PFSK-1 (cell line): ENCODE measurements at regions not wholly inside any gene's neighbourhood (a gene's known extent, or its start where the extent isn't known, plus 50 kb on each side); places are given as distances from the start of the nearest gene placed in this dataset.

ENCODE experiments used
- FOXP2 ChIP-seq: optimal IDR thresholded peaks from 2 replicates; pipeline ENCODE3; 2011; ENCODE audit warnings: borderline replicate concordance, control low read depth, inconsistent platforms; ENCODE audit not compliant: insufficient read depth; ENCODE audit errors: extremely low read length, extremely low read depth
- POLR2AphosphoS5 ChIP-seq: IDR thresholded peaks from 2 replicates; pipeline ENCODE4 v1.6.1; 2012; ENCODE audit warnings: low read depth, mild to moderate bottlenecking, control low read depth, low read length, moderate library complexity
- REST ChIP-seq, 2 experiments: IDR thresholded peaks; 2 replicates each; pipeline versions ENCODE4 v1.6.1 to v1.8.0; 2011 to 2012; ENCODE audit warnings: low read depth in 2 of 2, low read length in 2 of 2, control low read depth in 1 of 2, inconsistent platforms in 1 of 2, mild to moderate bottlenecking in 1 of 2, moderate library complexity in 1 of 2; ENCODE audit not compliant: insufficient read depth in 1 of 2
- SIN3A ChIP-seq: IDR thresholded peaks from 2 replicates; pipeline ENCODE4 v1.6.1; 2012; ENCODE audit warnings: mild to moderate bottlenecking, low read length, moderate library complexity, borderline replicate concordance; ENCODE audit not compliant: insufficient read depth
- TAF1 ChIP-seq: IDR thresholded peaks from 2 replicates; pipeline ENCODE4 v1.6.1; 2012; ENCODE audit warnings: low read length, control low read depth, borderline replicate concordance; ENCODE audit not compliant: insufficient read depth

DNA sequence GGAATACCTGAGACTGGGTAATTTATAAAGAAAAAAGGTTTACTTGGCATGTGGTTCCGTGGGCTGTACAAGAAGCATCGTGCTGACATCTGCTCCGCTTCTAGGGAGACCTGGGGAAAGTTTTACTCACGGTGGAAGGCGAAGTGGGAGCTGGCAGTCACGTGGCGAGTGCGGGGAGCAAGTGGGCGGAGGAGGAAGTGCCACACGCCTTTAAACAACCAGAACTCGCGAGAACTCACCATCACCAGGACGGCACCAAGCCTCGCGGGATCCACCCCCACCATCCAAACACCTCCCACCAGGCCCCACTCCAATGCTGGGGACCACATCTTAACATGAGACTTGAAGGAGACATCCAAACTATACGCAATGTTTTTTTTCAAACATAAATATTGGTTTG, 406.2 kb upstream of the IRX4 start:
- TF ChIP-seq REST (IDR thresholded peaks at IDR 0.05; ENCODE audit: insufficient read depth in 1 of 2, low read depth in 2 of 2, low read length in 2 of 2) = no peak
- no peak for TF ChIP-seq SIN3A
- TF ChIP-seq POLR2AphosphoS5 = no peak
- TF ChIP-seq TAF1 = no peak
- no peak for TF ChIP-seq FOXP2
